ENCODE measurements at regions not wholly inside any gene's neighbourhood (a gene's known extent, or its start where the extent isn't known, plus 50 kb on each side); places are given as distances from the start of the nearest gene placed in this dataset.

GRCh38 chr14:29222006-29222405 lies 455.4 kb downstream of the FOXG1 start:
- no peak overlapping the region for H3K14ac ChIP-seq (ENCODE audit: insufficient read depth, low read length)
- H3K23me2 ChIP-seq (ENCODE audit: insufficient read length, low read depth, low read length, poor library complexity, severe bottlenecking), result no peaks in the 10 kb centered on the region
- H3K79me2 ChIP-seq (ENCODE audit: insufficient read depth, low read length), result no peaks in the 10 kb centered on the region
- no peak overlapping the region for H4K8ac ChIP-seq (replicated peaks; ENCODE audit: insufficient read length, low read depth, low read length)
- no peaks in the 10 kb centered on the region for H3K27me3 ChIP-seq (ENCODE audit: insufficient read depth, low read length)
- WGBS (ENCODE audit: extremely low coverage, insufficient read length, low lambda C conversion rate), result no CpG with 5 or more reads among the region's 1 CpG
- no peaks in the 10 kb centered on the region for H3K4me1 ChIP-seq (ENCODE audit: insufficient read depth, low read length)
- no peaks in the 10 kb centered on the region for H3K9me3 Mint-ChIP-seq
- H3K36me3 Mint-ChIP-seq (ENCODE audit: insufficient read depth in 1 of 3, low read depth in 3 of 3), result peaks cover 0 to 4% (median 0%) of the 10 kb centered on the region in 3 experiments; a peak in 1 of 7 replicates
- H2BK5ac ChIP-seq (ENCODE audit: insufficient read length, low read length), result no peak overlapping the region
- no peak overlapping the region for H4K5ac ChIP-seq (ENCODE audit: insufficient read length, low read depth, low read length)
- H3K27me3 Mint-ChIP-seq (ENCODE audit: low read depth), result peaks cover 1% of the 10 kb centered on the region; the same call in 1 of the 2 replicates
- no peak overlapping the region for H3K23ac ChIP-seq (ENCODE audit: insufficient read length, low read depth, low read length)
- H4K20me1 ChIP-seq (ENCODE audit: control insufficient read depth, insufficient read depth, insufficient read length), result no peaks in the 10 kb centered on the region
- H4K91ac ChIP-seq (ENCODE audit: insufficient read length, low read depth, low read length), result no peak overlapping the region
- no peak overlapping the region for H2BK120ac ChIP-seq (ENCODE audit: low read depth, low read length, poor library complexity, severe bottlenecking)
- no peaks in the 10 kb centered on the region for H3K9me3 ChIP-seq (ENCODE audit: control insufficient read depth, low read depth, low read length)
- no peak for TF ChIP-seq CTCF (conservative IDR thresholded peaks at IDR 0.05)
- H3K27ac Mint-ChIP-seq, result no peak overlapping the region
- H3T11ph ChIP-seq (ENCODE audit: low read length), result no peak overlapping the region
- no peaks in the 10 kb centered on the region for H3K4me1 Mint-ChIP-seq
- no peaks in the 10 kb centered on the region for H3K79me1 ChIP-seq (ENCODE audit: insufficient read depth, low read depth, low read length, poor library complexity, severe bottlenecking)
- no peak overlapping the region for H2BK20ac ChIP-seq (ENCODE audit: low read depth, low read length, poor library complexity, severe bottlenecking)
- H2AFZ ChIP-seq (ENCODE audit: low read length), result no peak overlapping the region
- H3K56ac ChIP-seq (ENCODE audit: insufficient read length, low read depth, low read length), result no peak overlapping the region
- no peak overlapping the region for H3K18ac ChIP-seq (ENCODE audit: insufficient read length, low read depth, low read length)
- H3K4me2 ChIP-seq (ENCODE audit: insufficient read depth, insufficient read length, low read length), result no peak overlapping the region
- H3K9ac ChIP-seq (ENCODE audit: extremely low read depth, insufficient read length, low read length), result no peak overlapping the region
- DNase-seq, result no peak
- no peak overlapping the region for H2BK12ac ChIP-seq (ENCODE audit: insufficient read length, low read depth, low read length)
- no peak overlapping the region for H2BK15ac ChIP-seq (ENCODE audit: low read depth, low read length)
- no peak overlapping the region for H3K27ac ChIP-seq (ENCODE audit: insufficient read length, low read depth, low read length)
- H3K4ac ChIP-seq (ENCODE audit: low read depth, low read length), result no peak overlapping the region
- no peak overlapping the region for H3K4me3 Mint-ChIP-seq
- no peak overlapping the region for H2AK5ac ChIP-seq (ENCODE audit: insufficient read length, low read length)

Measured in H9 (cell line).